ENCODE measurements at regions not wholly inside any gene's neighbourhood (a gene's known extent, or its start where the extent isn't known, plus 50 kb on each side); places are given as distances from the start of the nearest gene placed in this dataset.

DNA sequence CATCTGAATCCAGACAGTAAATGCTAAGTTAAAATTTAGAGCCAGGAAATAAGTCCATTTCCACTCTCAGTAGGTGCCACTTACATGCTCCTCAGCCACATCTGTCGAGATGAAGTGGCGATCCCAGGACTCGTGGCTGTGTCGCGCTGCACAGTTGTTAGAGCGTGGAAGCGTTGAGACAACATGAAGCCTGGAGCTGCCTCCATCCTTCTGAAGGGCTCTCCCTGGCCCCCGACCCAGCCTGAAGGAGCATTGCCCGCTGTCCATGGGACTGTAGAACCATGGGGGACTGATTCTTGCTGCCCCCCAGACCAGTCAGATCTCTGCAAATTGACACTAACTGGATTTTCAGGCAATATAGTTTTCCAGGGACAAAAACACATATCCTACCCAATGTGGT lies 58.9 kb downstream of the IRX1 start:
- no peak for DNase-seq

DNA sequence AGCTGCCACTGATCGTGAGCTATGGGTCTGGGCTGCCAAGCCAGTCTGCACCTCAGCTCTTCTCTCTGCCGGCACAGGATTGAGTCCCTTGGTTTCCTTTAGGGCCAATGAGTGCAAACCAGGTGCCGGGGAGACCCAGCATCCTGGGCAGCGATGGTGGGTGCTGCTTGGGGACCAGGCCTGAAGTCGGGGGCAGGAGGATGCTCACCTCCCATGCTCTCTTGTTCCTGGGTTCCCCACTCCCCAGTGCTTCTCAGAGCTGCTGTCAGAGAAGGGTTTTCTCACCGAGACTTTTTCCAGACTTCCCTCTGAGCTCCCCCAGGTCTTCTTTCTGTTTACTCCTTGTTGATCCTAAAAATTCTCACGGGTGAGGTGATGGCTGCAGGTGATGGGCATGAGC lies 61.2 kb downstream of the IRX1 start:
- DNase-seq = no peak

DNA sequence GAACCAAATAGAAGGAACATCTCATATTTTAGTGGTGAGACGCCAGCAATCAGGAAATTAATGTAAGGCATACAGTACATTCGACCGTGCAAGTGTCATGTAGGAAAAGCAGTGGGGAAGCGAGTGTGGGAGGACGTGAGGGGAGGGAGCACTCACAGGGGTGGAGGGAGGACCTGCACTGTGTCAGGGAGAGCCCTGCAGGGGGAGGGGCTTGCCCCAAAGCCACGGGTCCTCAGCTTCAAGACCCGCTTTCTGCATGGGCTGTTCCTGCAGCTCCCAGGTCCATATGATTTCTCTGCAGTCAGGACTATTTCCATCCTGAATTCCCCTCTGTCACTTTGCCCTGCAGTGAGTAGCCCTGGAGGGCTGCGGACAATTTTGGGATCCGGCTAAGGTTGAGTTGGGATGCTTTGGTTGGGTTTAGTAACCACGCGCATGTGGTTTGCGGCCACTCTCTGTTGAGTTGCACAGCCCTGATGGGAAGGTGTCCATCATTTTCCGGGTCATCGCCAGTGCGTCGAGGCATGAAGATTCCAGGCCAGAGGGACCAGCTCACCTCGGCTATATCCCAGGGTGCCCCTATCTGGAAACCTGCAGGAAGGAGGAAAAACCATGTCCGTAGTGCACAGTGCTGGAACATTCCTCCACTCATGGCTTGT lies 61.9 kb downstream of the IRX1 start:
- no peak for DNase-seq

DNA sequence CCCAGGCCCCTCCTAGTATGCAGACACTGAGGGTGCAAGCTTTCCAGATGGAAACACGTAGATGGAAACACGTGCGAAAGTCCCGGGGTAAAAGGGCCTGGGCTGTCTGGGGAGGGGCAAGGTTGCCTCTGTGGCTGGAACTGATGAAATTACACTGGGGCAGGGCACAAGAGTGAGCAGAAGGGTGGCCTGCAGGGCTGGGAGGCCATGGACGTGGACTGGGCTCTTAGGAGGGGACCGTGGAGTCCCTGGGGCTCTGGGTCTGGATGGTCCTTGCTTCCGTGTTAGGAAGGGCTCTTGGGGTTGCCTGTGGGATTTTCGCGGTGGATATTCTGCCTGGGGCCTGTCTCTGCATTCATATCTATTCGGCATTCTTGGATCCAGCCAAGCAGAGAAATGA lies 63.3 kb downstream of the IRX1 start:
- no peak for DNase-seq

DNA sequence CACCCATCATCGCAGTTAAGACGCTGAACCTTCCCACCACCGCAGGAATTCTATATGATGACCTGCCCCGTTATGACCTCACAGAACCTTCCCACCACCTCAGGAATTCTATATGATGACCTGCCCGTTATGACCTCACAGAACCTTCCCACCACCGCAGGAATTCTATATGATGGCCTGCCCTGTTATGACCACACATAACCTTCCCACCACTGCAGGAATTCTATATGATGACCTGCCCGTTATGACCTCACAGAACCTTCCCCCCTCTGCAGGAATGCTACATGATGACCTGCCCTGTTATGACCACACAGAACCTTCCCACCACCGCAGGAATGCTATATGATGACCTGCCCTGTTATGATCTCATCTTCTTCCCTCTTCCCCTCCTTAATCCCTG lies 64.3 kb downstream of the IRX1 start:
- DNase-seq = no peak

DNA sequence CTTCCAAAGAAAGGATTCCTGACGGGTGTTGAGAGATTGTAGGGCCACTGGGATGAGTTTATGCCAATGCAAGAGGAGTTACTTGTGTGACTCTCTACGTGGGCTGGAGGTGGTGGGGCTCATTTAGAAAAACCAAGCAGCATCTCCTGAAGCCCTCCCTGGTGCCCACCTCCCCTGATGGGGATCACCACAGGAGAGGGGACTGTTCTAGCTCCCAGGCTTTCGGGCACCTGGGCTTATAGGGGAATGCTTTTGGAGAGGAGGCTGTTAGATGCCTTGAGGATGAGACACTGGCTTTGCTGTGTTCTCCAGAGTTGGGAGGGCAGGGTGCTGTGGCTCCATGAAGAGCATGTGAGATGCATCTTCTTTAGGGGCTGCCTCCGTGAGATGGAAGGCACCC lies 65.0 kb downstream of the IRX1 start:
- DNase-seq = no peak

DNA sequence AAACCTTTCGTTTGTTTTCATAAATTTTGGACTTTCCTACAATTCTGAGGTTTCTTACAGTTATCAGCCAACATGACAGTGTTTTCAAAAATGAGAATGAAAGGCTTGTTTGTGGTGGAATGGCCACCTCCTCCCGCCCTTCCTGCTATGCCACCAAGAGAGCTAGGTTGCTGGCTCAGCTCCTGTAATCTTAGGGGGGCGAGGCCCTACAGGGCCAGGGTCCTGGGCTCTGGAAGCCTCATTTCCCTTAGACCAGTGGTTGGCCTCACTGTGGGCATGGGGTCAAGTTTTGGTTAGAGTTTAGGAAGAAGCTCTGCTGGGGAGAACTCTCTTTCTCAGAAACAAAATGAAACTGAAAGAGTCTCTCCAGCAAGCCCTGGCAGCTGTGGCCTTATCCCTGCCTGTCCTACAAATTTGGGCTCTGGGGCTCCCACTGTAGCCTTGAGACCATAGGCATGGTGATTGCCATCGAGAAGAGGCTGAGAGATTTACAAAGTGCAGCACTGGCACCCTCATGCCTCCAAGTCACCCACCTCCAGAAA lies 66.2 kb downstream of the IRX1 start:
- no peak for DNase-seq

DNA sequence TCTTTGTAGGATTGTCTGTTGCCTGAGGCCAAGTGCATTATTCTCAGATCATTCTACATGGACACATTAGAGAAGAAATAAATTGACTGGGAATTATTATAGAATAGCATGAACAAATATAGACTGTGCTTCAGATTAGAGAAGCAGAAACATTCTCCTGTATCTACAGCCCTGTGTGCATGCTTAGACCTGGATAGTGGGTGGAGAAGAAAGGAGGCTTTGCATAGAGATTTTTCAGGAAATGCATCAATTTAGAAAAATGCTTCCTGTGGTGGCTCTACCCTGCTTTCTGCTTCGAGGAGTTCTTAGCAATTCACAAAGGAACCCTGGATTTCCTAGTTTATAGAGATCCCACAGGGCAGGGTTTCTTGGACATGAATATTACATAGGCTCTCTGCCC lies 66.7 kb downstream of the IRX1 start:
- no peak for DNase-seq

DNA sequence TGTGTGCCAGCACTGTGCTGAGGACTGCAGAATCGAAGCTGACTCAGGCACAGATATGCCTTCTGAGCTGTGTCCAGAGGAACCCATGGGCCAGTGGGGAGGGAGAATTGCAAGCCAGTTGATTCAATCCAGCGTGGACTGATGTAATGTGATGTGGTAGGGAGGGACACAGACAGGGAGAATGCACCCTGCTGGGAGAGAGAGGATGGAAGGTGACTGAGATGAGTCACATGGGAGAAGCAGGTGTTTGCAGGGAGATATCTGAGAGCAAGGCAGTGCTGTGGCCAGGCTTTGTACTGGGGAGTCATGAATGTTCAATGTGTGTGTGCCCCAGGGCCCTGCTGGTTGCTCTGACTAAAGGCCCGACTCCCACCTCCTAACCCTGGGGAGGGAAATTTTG lies 75.7 kb downstream of the IRX1 start:
- DNase-seq = no peak

DNA sequence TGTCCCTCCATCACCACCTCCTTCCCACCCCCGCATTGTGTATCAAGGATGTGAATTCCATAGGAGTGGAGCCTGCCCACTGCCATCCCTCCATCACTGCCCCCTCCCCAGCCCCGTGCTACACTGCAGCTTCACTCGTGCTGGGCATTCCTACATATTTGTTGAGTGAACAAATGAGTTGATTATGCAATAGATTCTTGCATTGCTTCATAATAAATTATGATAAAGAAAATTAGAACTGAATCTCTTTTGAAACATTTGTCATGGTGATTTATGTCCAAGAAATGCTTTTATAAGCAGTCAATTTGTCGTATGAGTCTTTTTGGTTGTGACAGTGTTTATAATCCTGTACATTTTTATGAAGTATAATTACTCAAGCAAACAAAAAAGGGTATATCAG lies 83.2 kb downstream of the IRX1 start:
- no peak for DNase-seq

DNA sequence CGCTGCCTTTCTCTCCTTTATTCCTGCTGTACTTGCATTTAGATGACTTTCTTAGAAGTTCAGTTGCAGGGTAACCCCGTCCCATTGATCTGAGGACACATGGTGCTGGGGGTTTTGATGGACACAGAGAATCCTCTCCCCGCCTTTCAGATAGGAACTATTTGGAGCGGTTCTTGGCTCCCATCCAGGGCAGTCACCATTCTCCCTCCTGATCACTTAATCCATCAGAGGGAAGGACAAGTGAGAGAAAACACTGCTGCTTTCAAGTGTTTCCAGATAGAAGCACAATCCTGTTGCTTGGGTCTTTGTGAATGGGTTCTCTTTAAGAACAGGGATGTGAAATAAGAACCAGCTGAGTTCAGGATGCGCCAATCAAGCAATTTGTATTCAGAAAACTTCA lies 85.2 kb downstream of the IRX1 start:
- DNase-seq = no peak

DNA sequence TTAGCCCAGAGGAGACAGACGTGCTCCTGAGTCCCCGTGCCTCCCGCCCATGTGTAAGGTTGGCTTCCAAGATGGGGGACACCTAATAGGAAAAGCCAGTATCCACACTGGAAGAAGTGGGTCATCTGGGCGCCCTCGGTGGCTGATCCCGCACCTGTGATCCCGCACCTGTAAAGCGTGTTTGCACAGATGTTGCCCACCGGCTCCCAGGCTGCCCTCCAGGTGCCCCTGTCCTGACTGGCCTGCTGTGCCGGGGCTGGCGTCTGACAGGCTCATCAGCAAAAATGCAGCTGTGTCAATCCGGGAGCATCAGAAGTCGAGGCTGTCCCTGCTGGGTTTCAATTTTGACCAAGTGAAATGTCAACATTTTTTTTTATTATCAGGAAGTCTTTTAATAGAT lies 88.5 kb downstream of the IRX1 start:
- DNase-seq = no peak

DNA sequence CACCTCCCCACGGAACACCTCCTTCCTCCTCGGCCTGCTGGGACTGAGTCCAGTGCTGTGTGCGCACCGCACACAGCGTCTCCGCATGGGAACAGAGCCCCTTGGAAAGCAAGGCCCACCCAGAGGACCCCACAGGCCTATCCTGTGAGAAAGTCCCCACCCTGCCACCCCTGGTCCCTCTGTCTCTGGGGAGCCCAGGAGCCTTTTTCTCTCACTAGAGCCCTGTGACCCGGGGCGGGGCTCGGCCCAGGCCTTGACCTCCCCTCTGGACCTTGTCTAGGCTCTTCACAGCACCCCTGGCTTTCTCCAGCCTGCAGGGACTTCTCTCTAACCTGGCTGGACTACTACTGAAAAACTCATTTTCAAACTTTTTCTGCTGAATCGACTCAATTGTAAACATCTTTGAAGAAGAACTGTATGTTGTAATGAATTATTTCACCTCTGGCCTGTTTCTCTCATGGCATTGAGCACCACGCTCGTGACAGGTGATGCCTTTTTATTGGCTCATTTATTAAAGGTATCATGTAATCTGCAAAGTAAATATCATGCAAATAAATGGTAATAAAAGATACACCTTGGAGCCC lies 89.2 kb downstream of the IRX1 start:
- DNase-seq = no peak

DNA sequence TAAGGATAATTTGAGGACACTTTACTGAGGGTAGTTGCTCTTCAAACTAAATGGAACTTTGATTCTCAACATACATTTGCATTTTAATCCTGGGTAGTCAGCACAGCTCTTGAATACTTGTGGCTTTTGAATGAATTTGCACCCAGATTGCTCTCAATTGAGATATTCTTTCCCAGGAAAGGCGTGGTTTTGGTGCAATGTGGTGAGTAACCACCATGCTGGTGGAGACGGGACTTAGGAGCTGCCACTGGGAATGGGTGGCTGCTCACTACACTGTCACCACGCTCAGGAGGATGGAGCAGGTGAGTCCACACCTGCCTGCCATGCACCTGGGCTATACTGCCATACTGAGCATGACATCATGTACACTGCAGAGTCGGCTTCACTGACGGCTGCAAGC lies 99.2 kb downstream of the IRX1 start:
- DNase-seq = no peak

DNA sequence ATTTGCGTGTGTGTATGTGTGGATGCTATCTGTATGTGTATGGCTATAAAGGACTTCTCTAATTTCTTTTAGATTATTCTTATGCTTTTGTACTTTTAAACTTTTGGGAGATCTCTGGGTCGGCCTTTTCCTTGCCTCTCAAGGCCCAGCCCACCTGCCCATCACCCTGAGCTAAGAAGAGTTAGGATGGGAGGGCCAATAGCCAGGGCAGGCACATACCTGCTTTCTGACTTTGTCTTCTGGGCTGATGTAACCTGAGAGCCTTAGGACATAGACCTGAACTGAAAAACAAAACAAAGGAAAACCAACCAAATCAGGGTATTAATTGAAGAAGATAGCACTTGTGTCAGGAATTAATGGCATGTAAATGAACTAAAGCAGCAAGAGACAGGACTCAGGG lies 100.2 kb downstream of the IRX1 start:
- DNase-seq = no peak

DNA sequence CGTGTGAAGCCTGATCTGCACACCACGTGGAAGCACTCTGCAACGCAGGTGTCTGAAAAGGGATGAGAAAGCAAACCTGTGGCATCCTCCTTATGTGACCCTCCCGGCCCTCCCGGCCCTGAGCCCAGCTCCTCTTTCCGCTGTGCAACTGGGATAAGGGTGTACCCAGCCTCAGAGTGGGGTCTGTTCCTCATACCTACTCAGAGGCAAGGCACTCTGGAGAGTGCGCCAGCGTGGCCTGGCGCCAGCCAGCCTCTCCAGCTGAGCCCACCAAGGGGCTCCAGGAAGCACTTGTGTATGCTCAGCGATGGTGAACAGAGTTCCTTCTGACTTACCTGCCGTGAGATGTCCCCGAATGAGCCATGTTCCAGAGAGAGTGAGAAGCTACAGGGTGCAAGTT lies 102.8 kb downstream of the IRX1 start:
- no peak for DNase-seq

DNA sequence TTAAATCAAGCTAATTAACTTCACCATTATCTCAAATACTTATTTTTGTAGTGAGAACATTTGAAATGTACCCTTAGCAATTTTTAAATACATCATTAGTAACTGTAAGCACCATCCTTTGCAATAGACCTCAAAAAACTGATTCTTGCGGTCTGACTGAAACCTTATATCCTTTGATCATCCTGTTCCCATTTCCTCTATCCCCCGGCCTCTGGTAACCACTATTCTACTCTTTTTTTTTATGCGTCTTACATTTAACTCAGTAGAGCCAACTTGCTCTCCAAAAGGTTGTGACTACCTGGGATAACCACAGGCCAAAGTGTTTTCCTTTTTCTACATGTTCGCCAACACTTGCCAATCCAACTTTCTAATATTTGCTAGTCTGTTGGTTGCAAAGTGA lies 106.1 kb downstream of the IRX1 start:
- no peak for DNase-seq

DNA sequence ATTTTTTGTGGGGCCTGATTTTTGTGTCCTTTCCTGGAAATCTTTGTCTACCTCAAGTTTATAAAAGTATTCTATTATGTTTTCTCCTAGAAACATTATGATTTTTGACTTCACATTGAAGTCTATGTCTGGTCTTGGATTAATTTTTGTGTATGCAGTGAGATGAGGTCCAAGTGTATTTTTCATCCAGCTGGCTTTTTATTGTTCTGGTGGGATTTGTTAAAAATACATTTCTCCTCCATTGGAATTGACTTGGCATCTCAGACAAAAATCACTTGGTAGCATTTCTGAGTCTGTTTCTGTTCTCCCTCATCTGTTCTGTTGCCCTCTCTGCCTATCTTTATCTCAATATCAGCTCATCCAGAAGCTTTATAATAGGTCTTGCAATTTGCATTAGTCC lies 109.0 kb downstream of the IRX1 start:
- DNase-seq = no peak

DNA sequence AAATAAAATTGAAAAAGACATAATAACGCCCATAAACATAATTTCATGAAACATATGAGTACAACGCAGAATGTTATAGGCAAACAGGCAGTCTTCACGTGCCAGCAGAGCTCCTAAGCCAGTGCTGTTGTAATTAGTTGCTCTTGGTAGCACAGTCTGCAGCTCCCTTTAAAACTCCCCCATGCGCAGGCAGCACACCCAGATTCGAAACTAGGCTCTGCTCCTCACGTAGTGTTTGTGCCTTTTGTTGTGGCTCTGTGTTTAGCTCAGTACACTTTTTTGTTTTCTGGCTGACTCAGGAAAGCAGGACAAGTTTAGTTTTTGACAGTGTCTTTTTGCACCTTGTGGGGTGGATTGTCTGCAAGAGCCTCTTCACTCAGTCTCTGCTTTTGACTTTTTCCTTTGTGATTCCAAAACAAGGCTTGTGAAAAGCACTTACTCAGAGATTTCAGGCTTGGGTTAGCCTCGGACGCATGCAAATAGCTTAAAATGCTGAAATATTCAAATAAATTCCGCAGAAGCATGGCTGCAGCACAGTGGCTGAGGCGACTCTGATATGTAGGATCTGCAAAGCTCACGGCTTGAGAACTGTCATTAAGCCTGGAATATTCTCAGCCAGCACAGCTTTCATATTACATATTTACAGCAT lies 113.6 kb downstream of the IRX1 start:
- no peak for DNase-seq

DNA sequence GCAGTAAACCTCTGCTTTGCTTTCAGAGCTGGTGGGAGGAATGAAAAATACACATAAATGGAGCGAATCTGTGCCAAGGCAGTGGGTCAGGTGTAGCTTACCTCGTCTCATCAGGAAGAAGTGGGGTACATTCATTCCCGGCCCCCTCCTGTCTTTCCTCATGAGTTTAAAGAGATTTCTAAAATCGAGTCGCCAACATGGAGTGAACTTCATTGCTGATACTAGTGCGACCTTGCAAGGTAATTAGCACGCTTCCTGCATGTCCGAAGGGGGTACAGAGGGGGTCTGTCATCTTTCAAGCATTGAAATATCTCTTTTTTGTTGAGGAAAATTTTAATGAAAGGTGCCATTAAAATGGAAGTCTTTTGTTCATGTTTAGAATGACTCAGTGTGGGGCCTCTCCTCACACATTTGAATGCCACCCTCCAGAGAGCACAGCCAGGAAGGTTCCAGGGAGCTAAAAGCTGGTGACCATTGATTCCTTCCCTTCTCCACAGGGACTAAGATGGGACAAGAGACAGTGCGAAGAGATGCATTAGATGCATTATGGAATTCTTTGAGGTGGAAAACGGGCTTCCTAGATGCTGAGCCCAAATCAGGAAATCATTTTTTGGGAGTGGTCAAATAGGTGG lies 114.2 kb downstream of the IRX1 start:
- DNase-seq = no peak

DNA sequence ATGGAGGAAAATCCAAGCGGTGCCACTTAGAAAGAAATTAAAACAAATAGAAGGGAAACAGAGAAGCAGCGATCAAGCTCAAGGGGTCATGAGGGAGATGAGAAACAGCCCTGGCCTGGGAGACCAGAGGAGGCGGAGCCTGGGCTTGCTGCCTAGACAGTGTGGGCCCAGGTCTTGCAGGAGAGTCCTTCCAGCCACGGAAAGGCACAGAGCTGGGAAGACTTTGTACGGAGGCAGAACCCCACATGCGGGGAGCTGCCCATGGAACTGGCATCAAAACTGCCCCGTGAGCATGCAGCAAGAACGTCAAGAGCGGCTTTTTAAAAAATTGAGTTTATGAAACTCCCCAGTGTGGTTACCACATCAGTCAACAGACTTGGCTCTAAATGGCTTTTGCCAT lies 119.4 kb downstream of the IRX1 start:
- no peak for DNase-seq

DNA sequence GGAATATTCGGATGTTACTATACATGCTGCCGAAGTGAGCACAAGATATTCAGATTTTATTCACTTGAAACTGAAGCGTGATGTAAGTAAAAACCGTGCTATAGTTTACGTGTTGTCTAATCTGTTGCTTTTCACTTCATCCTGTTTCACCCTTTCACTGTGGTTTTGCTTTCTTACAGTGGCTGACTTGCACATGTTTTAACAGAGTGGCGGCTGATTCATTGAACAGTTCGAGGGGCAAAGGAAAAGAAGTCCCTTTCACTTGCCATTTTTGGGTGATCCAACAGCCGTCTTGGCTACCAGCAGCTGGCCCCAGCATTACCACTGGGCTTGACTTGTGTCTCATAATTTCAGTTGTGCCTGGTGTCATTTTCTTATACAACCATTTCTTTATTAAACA lies 134.0 kb downstream of the IRX1 start:
- no peak for DNase-seq

DNA sequence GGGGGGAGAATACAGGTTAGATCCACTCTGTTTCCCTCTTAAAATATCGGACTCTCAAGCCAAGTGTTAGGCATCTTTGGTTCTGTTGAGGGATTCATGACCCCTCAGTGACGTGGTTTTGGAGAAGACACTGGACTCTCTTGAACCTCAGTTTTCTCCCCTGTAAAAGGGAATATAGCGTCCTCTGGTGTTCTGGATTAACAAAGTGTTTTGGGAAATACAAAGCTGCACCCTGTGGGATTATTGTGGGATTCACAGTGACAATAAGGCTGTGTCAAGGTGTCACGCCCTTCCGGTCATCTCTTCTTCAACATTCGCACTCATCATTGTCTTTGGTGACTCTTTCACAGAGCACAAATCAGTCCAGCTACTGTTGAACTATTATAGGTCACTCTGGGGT lies 139.0 kb downstream of the IRX1 start:
- DNase-seq = no peak

DNA sequence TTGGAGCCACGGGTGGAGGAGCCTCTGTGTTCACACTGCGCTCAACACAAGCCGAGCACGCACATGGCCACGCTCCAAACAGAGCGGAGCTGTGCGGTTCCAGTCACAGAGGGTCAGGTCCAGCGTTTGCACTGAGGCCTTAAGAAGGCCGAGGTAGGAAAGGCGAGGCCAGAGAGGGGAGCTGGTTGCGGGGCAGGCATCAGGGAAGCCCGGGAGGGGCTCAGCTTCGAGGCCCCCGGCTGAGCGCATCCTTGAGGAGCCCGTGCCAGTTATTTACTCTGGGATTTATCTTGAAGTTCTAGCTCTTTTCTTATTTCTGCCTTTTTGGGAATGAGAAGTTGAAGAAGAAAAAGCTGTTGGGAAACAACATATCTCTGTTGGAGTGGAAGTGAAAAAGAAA lies 140.8 kb downstream of the IRX1 start:
- no peak for DNase-seq
